ENCODE measurements at regions not wholly inside any gene's neighbourhood (a gene's known extent, or its start where the extent isn't known, plus 50 kb on each side); places are given as distances from the start of the nearest gene placed in this dataset.

GRCh38 chr13:44155422-44156293 lies 218.0 kb upstream of the SERP2 start:
- DNase-seq (ENCODE audit: low spot score) = no peak

DNA sequence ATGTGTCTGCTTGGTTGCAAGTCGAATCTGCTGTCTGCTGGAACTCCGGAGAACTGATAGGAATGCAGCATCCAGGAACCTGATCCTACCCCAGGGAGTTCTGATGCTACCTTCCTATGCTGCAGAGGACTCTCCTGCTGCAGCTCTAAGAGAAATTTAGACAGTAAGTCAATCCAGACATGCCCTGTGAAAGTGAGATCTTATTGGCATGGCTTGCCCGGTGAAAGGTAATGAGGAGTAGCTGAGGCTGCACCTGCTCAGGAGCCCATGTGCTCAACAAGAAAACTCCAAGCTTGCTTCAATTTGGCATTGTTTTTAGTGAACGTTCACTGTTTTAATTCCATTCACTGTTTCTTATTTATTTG lies 217.3 kb upstream of the SERP2 start:
- no peak for DNase-seq (ENCODE audit: low spot score)

DNA sequence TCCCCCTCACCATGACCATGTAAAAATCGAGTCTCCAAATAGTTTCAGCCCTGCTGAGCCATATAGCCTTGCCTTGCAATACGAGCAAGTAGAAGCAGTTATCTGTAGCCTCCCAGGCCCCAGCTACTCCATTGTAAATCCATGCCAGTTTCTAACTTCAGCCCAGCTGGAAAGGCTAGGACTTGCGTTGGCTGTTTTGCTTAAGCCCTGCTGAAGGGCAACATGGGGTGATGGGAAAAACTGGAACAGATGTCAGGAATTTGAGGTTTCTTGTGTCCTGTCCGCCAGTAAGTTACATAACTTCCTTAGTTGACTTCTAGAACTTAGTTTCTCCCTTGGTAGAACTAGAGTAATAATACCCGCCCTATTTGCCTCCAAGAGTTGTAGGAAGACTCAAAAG lies 216.0 kb upstream of the SERP2 start:
- DNase-seq (ENCODE audit: low spot score) = no peak

DNA sequence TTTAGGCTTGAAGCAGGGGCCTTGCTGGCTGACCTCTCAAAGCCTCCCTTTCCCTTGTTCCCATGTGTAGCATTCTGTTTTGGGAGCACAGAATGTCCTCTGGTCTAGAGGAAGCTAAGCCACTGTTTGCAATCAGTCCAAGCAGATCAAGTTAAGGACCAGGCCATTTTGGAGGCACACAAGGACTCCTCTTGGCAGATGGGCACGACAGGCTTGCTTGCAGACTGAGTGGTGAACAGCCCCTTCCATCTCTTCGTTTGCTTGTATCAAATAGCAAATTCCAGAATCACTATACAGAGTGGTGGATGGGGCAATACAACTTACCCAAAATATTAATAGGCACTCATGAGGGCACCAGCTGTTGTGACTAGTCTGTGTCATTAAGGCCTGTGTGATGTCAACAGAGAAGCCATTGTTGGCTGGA lies 215.5 kb upstream of the SERP2 start:
- DNase-seq (ENCODE audit: low spot score) = no peak

DNA sequence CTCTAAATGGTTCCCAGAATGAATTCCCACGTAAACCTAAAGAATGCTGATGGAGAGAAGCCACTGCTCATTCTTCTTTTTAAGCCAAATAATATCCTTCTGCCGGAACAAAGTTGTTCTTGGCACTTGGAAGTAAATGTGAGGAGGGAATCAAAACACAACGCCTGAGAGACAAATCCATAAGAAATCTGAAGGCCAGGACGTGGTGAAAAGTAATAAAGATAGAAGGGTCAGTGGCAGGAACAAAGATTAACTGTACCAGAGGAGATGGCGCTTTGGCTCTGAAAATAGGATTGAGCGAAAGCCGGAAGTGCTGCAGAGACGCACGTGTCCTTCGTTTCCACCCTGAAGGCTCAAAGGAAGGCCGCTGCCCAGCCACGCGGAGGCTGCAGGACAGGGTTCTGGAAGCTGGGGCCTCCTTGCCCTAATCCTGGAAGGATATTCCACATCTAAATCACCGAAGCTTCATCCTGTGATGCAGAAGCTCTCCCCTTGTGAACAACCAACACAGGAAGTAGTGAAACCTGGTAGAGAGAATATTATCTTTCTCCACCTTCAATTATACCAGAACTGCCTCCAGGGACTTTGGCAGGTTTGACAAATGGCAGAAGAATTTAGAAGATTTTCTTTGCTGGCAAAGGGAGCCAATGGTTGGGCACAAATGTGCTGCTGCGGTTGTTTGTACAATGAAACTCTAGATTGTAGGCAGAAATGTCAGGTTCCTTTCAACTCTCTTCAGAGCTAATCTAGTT lies 214.6 kb upstream of the SERP2 start:
- no peak for DNase-seq (ENCODE audit: low spot score)

- DNase-seq (ENCODE audit: low spot score) = peak; percentile 65
Measured at GRCh38 chr13:44159633-44160279, 213.9 kb upstream of the SERP2 start.

DNA sequence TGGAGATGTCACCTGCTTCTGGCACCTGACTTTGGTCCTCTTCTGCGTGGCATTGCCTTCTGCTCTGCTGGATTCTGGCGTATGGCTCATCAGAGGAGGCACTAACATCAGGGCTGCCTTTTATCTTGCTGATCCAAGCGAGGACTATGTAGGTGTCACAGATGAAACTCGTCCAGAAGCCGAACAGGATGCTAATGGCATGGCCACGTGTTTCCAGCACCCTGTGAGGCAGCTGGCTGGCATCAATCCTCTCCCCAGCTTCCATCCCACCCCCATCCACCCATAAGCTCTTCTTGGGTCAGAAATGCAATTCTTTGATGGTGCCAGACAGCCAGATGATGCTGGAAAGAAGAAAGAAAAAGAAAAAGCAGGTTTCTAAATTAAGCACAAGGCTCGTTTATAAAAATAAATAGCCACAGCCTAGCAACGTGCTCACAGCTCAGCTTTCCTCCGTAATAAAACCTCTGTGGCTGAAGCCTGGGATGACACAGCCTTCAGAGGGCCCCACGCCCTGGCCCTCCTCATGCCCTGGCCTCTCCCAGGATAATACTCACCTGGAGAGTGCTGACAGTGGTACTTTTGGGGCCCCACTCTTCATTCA lies 212.9 kb upstream of the SERP2 start:
- no peak for DNase-seq (ENCODE audit: low spot score)

GRCh38 chr13:44163108-44163507 lies 210.5 kb upstream of the SERP2 start:
- no peak for DNase-seq (ENCODE audit: low spot score)

- DNase-seq (ENCODE audit: low spot score) = no peak
Measured at GRCh38 chr13:44165221-44165888, 208.3 kb upstream of the SERP2 start.

DNA sequence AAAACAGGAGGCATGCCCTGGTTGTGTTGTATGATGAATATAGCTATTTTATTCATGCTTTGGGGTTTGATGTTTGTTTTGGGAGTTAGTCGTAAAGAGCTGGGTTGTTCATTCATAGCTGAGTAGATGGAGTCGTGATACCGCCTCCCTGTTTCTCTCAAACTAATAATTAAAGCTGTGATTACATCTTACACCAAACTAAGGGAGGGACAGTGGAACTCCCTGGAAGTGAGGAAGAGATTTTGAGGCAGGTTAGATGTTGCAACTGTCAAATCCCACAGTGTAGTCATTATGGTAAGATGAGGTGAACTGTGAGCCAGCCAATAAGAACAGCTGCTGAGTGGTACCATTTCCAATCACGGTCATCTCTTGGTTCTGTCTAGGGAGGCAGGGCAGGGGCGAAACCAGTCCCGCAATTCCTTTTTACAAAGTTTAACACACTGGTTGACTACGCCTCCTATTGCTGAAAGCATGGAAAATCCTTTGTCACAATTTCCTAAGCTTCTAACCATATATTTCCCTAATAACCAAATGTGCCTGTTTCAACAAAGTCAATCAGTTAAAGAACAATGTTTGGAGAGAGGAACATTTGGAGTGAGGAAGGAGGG lies 207.6 kb upstream of the SERP2 start:
- DNase-seq (ENCODE audit: low spot score) = no peak

DNA sequence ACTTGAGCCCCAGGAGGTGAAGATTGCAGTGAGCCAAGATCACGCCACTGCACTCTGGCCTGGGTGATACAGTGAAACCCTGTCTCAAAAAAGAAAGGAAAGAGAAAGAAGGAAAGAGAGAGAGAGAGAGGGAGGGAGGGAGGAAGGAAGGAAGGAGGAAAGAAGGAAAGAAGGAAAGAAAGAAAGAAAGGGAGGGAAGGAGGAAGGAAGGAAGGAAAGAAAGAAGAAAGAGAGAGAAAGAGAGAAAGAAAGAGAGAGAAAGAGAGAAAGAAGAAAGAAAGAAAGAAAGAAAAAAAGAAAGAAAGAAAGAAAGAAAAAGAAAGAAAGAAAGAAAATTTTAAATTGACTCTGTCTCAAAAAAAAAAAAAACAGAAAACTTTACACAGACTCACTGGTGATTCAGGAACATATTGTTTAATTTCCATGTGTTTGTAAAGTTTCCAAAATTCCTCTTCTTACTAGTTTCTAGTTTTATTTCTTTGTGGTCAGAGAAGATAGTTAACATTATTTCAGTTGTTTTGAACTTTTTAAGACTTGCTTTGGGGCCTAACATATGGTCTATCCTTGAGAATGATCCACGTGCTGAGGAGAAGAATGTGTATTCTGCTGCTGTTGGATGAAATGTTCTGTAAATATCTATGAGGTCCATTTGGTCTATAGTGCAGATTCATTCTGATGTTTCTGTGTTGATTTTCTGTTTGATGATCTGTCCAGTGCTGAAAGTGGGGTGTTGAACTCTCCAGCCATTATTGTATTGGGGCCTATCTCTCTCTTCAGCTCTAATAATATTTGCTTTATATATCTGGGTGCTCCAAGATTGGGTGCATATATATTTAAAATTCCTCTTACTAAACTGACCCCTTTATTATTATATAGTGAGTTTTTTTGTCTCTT lies 204.4 kb upstream of the SERP2 start:
- DNase-seq (ENCODE audit: low spot score) = no peak

- DNase-seq (ENCODE audit: low spot score) = no peak
Measured at GRCh38 chr13:44170731-44171130, 202.9 kb upstream of the SERP2 start.

DNA sequence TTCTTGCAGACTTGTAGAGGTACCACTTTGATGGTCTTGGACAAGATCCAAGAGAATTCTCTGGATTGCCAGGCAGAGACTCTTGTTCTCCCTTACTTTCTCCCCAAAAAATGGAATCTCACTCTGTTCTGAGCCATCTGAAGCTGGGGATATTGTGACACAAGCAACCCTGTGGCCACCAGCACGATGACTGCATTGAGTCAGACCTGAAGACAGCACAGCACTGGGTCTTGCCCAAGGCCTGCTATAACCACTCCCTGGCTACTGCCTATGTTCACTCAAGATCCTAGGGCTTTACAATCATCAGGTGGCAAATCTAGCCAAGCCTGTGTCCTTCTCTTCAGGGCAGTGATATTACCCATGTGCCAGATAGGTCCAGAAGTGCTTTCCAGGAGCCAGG lies 202.5 kb upstream of the SERP2 start:
- DNase-seq (ENCODE audit: low spot score) = no peak

- DNase-seq (ENCODE audit: low spot score) = no peak
Measured at GRCh38 chr13:44171861-44172260, 201.8 kb upstream of the SERP2 start.

DNA sequence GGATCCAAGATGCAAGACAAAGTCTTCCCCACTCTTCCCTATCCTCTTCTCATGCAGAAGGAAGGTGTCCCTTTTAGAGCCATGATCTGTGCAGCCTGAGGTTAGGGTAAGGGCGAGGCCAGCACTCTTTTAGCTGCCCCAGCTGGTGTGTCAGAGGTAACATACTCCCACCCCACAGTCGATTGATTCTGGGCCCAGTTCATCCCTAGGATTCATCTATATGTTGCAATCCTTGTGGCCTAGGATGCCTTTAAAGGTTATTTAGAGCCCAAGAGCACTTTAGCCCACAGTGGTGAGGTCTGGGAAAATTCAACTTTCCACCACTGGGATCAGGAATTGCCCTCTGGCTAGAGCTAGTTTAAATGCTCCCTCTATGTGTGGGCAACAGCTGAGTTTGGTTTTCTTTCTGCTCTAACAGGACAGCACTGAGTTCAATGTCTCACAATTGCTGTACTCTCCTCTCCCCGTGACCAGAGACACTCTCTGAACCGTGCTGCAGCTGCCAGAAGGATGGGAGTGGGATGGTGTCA lies 201.3 kb upstream of the SERP2 start:
- DNase-seq (ENCODE audit: low spot score) = no peak

DNA sequence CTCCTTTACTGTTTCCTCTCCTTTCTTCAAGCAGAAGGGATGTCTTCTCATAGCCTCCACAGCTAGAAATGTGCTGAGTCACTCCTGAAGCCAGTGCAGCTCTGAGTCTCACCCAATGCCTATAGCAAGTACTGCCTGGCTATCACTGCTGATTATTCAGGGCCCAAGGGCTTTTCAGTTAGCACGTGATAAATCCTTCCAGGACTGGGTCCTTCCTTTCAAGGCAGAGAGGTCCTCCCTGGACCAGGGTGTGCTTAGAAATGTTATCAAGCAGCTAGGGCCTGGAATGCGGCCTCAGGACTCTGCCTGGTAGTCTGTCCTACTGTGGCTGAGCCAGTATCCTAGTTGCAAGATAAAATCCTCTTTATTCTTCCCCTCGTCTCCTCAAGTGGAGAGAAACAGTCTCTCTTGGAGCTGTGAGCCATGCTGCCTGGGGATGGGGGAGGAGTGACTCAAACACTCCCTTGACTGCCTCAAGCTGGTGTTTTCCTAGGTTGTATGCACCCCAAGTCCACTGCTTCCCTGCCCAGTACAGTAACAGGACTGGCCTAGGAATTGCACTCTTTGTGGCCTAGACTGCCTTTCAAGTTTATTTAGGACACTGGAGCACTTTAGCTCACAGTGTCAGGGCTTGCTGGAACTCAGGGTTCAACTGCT lies 198.7 kb upstream of the SERP2 start:
- peak; percentile 9 for DNase-seq (ENCODE audit: low spot score)

- no peak for DNase-seq (ENCODE audit: low spot score)
Measured at GRCh38 chr13:44176173-44176572, 197.5 kb upstream of the SERP2 start.

DNA sequence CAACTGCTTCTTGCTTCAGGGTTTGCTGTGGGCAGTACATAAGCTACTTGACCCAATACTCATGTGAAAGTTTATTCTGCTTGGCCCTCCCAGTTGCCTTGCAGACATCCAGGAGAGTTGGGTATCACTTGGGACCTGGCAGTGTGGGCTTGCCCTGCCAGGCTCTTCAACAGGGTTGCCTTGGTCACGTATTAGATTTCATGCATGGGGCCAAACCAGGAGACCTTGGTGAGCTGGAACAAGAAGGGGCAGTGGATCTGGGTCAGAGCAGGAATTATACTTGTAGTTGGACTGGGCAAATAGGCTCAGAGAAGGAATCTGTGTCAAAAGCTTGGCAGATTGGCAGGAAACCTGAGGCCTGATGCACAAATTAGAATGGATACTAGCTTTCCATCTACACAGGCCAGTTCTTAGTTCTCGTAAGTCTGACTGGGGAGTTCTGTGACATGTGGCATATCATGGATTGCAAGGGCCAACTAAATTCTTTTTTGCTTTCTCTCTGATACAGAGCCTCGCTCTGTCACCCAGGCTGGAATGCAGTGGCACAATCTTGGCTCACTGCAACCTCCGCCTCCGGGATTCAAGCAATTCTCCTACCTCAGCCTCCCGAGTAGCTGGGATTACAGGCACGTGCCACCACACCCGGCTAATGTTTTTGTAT lies 192.6 kb upstream of the SERP2 start:
- no peak for DNase-seq (ENCODE audit: low spot score)

GRCh38 chr13:44181931-44182330 lies 191.7 kb upstream of the SERP2 start:
- DNase-seq (ENCODE audit: low spot score) = no peak

Data from RKO (cell line).